ENCODE measurements at regions not wholly inside any gene's neighbourhood (a gene's known extent, or its start where the extent isn't known, plus 50 kb on each side); places are given as distances from the start of the nearest gene placed in this dataset.

- no peak overlapping the region for H3K27ac Mint-ChIP-seq
- no peak for DNase-seq (ENCODE audit: low spot score, unreplicated experiment)
- H3K4me3 Mint-ChIP-seq (ENCODE audit: low read depth) = no peak overlapping the region
- peaks cover 5% of the 10 kb centered on the region for H3K4me1 Mint-ChIP-seq (ENCODE audit: low read depth)
- no peaks in the 10 kb centered on the region for H3K27me3 Mint-ChIP-seq
- TF ChIP-seq CTCF (IDR thresholded peaks at IDR 0.05; ENCODE audit: unreplicated experiment) = no peak
- H3K9me3 Mint-ChIP-seq (ENCODE audit: low read depth) = no peaks in the 10 kb centered on the region
- H3K36me3 Mint-ChIP-seq (ENCODE audit: insufficient read depth) = no peaks in the 10 kb centered on the region
These were observed 50.2 kb upstream of the PIK3CG start for GRCh38 chr7:106814887-106815286.
